A673 (cell line): ENCODE measurements at regions not wholly inside any gene's neighbourhood (a gene's known extent, or its start where the extent isn't known, plus 50 kb on each side); places are given as distances from the start of the nearest gene placed in this dataset.
A peak's percentile ranks its signal among the peaks of the same experiment; 100 is the strongest.

ENCODE experiments used
- BruUV-seq: library from RNA; stranded (reverse); fragments of 400-500 nt; replicated peaks from 2 replicates; lab custom pipeline; 2021; lab: Mats Ljungman, UMichigan
- CTCF ChIA-PET: fragments of 300-600 bp; sonication (Branson Sonifier 250); formaldehyde crosslinking; loops from one replicate; lab custom pipeline; 2022; ENCODE audit warnings: antibody characterized with exemption; lab: Charles Lee
- POLR2A ChIA-PET: fragments of 300-600 bp; sonication (Branson Sonifier 250); formaldehyde crosslinking; loops from one replicate; lab custom pipeline; 2022; ENCODE audit warnings: antibody characterized with exemption; ENCODE audit not compliant: low non-redundant PET; lab: Charles Lee
- DNase-seq: peaks from one replicate; pipeline ENCODE4 v3.0.0-alpha.2; 2015; ENCODE audit warnings: low spot score
- H3K27ac ChIP-seq: fragments of 200-600 bp; sonication (generic); 2 replicates; pipeline ENCODE4 v1.5.1; 2016; ENCODE audit warnings: mixed run types, low read depth, mild to moderate bottlenecking, mixed read lengths, antibody characterized with exemption, low read length; ENCODE audit not compliant: poor library complexity, severe bottlenecking
- H3K27me3 ChIP-seq: fragments of 200-600 bp; sonication (generic); replicated peaks from 2 replicates; pipeline ENCODE4 v1.6.1; 2017; ENCODE audit warnings: mixed run types, low read depth, mild to moderate bottlenecking, mixed read lengths, antibody characterized with exemption, low read length; ENCODE audit not compliant: insufficient read depth, poor library complexity
- H3K36me3 ChIP-seq: fragments of 200-600 bp; sonication (generic); 2 replicates; pipeline ENCODE4 v1.6.1; 2016; ENCODE audit warnings: mixed run types, mild to moderate bottlenecking, mixed read lengths, antibody characterized with exemption, low read length; ENCODE audit not compliant: insufficient read depth, poor library complexity, severe bottlenecking
- H3K4me1 ChIP-seq: fragments of 200-600 bp; sonication (generic); 2 replicates; pipeline ENCODE4 v1.6.1; 2017; ENCODE audit warnings: mixed run types, mild to moderate bottlenecking, mixed read lengths, antibody characterized with exemption, low read length; ENCODE audit not compliant: insufficient read depth, poor library complexity, severe bottlenecking
- H3K4me3 ChIP-seq: fragments of 200-600 bp; sonication (generic); 2 replicates; pipeline ENCODE4 v1.5.1; 2016; ENCODE audit warnings: low read depth, mixed run types, mild to moderate bottlenecking, mixed read lengths, low read length; ENCODE audit not compliant: poor library complexity, severe bottlenecking
- H3K9me3 ChIP-seq: fragments of 200-600 bp; sonication (generic); 2 replicates; pipeline ENCODE4 v1.6.1; 2016; ENCODE audit warnings: mixed run types, low read depth, mild to moderate bottlenecking, mixed read lengths, antibody characterized with exemption, low read length; ENCODE audit not compliant: poor library complexity, severe bottlenecking
- EZH2 ChIP-seq: fragments of 200-600 bp; sonication (generic); IDR thresholded peaks from 2 replicates; pipeline ENCODE4 v1.6.1; 2017; ENCODE audit warnings: borderline replicate concordance, low read depth, mild to moderate bottlenecking, mixed read lengths, antibody characterized with exemption, low read length; ENCODE audit not compliant: poor library complexity, severe bottlenecking
- intact Hi-C: fragments of 100-400 bp; cut with micrococcal nuclease; formaldehyde crosslinking; loops from one replicate; pipeline ENCODE4 v1.10.0; 2022; ENCODE audit not compliant: unreplicated experiment
- TF ChIP-seq, protein P1 (sequence below): fragments of 300-800, 200-600 bp; sonication (generic); conservative IDR thresholded peaks from 2 replicates; pipeline ENCODE4 v1.5.1; 2017; ENCODE audit warnings: low read depth, mild to moderate bottlenecking, antibody characterized with exemption, low read length, moderate library complexity, mixed read lengths

DNA sequence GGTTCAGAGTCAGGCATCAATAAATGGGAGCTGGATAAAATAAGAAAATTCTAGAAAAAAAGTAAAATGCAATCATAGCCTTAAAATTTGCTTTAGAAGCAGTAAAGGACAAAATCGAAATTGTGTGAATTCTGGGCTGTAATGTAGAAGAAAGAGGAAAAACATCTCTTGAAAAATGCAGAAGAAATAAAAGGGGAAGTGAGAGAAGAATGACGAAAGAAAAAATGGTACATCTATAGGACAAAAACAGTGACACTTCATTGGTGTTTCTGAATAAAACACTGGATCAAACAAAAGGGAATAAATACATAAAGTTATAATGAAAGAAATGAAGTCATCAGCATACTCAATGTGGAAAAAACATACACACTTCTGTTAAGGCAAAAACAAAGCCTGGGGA, 642.3 kb downstream of the ACTL7B start:
- BruUV-seq, result no TSS peak
- CTCF ChIA-PET, result no interaction called here

DNA sequence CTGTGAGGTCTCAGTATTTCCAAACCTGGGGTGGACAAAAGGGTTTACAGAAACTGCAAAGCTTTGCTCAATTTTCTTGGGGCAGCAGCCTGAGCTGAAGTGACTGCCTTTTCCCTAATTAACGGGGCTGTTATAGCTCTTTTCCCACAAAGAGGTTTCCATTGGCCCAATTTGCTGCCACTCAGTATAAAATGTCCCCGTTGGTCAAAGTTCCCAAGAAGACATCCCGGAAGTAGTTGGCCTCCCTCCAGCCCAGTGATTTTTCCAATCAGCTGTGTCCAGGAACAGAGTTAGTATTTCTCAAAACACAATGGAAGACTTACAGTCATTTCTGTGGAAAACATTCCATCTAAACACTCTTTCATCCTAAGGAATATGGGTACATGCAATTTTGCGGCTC, 643.6 kb downstream of the ACTL7B start:
- H3K27me3 ChIP-seq, result no peaks in the 10 kb centered on the region
- no peaks in the 10 kb centered on the region for H3K36me3 ChIP-seq
- intact Hi-C loops, result no loop called here
- no peak for TF ChIP-seq EZH2
- TF ChIP-seq, protein P1, sequence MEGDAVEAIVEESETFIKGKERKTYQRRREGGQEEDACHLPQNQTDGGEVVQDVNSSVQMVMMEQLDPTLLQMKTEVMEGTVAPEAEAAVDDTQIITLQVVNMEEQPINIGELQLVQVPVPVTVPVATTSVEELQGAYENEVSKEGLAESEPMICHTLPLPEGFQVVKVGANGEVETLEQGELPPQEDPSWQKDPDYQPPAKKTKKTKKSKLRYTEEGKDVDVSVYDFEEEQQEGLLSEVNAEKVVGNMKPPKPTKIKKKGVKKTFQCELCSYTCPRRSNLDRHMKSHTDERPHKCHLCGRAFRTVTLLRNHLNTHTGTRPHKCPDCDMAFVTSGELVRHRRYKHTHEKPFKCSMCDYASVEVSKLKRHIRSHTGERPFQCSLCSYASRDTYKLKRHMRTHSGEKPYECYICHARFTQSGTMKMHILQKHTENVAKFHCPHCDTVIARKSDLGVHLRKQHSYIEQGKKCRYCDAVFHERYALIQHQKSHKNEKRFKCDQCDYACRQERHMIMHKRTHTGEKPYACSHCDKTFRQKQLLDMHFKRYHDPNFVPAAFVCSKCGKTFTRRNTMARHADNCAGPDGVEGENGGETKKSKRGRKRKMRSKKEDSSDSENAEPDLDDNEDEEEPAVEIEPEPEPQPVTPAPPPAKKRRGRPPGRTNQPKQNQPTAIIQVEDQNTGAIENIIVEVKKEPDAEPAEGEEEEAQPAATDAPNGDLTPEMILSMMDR, result no peak
- no peak overlapping the region for H3K27ac ChIP-seq
- POLR2A ChIA-PET, result no interaction called here
- peak; percentile 22 for DNase-seq
- BruUV-seq, result no TSS peak
- CTCF ChIA-PET, result no interaction called here
- H3K9me3 ChIP-seq, result no peaks in the 10 kb centered on the region
- no peak overlapping the region for H3K4me3 ChIP-seq
- no peaks in the 10 kb centered on the region for H3K4me1 ChIP-seq

More for the DNA sequence above, 642.3 kb downstream of the ACTL7B start:
- Histone ChIP-seq H3K4me3 (no peak overlapping the region), H3K27me3 (no peaks in the 10 kb centered on the region), H3K4me1 (no peaks in the 10 kb centered on the region), H3K9me3 (no peaks in the 10 kb centered on the region), H3K36me3 (no peaks in the 10 kb centered on the region), H3K27ac (no peak overlapping the region)
- intact Hi-C loops, result no loop called here
- TF ChIP-seq EZH2, result no peak
- TF ChIP-seq, protein P1, result no peak
- no peak for DNase-seq
- POLR2A ChIA-PET, result no interaction called here

DNA sequence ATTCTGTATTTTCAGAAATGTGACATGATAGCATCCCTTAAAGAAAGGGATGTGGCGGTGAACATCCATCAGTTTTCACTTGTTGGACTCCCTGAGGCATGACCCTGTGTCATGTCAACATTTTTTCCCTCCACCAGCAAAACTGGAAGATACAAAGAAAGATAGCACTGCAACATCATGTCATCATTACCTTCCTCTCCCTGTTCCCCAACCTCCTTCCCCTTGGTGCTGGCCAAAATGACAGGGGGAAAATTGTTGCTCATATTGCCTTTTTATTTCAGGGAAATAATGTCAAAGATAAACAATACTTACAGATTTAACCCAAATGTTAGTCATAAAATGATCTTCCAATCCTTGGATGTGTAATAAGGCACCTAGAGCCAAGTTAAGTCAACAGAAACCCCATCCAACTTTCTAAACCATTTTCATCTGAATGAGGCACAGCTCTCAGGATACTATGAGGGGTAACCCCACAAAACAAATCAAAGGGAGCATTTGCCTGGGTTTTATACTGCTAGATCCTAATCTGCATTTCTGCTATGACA, 644.3 kb downstream of the ACTL7B start:
- no peaks in the 10 kb centered on the region for H3K4me1 ChIP-seq
- no peaks in the 10 kb centered on the region for H3K9me3 ChIP-seq
- POLR2A ChIA-PET, result no interaction called here
- no peak for DNase-seq
- H3K36me3 ChIP-seq, result no peaks in the 10 kb centered on the region
- no peak for TF ChIP-seq EZH2
- TF ChIP-seq, protein P1, result no peak
- no peaks in the 10 kb centered on the region for H3K27me3 ChIP-seq
- BruUV-seq, result no TSS peak
- CTCF ChIA-PET, result no interaction called here
- no peak overlapping the region for H3K27ac ChIP-seq
- no peak overlapping the region for H3K4me3 ChIP-seq
- intact Hi-C loops, result no loop called here
